Sciatic nerve (tissue), 2 donors: ENCODE measurements at regions not wholly inside any gene's neighbourhood (a gene's known extent, or its start where the extent isn't known, plus 50 kb on each side); places are given as distances from the start of the nearest gene placed in this dataset.

ENCODE experiments used
- ATAC-seq: fragments of 200-7000 bp; cut with Tn5 transposase; one replicate; pipeline ENCODE4 v1.9.1; 2020; ENCODE audit warnings: mild to moderate bottlenecking, moderate library complexity
- DNase-seq: peaks from one replicate; pipeline ENCODE4 v3.0.0-alpha.2; 2020; ENCODE audit warnings: low spot score
- intact Hi-C: fragments of 100-400 bp; cut with DNase I; formaldehyde crosslinking; loops from one replicate; pipeline ENCODE4 v1.14.2; 2022
- donor health status: DM: no; HTN: no; CAD: no.
- donor health status: DM: no; HTN: no; CAD: no.

DNA sequence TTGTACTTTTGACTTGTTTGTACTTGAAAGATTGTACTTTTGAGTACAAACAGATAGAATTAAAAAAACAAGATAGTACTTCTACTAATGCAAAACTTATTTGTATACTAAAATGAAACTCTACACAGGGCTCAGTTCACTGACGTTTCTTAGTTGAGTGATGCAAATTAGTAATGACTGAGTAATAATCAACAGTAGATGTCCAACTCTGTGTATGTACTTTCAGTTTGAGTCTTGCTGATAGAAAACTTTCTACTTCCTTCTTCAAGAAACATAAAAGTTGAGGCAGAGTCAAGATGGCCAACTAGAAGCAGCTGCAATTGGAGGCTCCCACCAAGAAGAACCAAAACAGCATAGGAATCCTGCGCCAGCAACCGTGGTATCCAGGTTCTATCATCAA, 585.0 kb downstream of the NR4A2 start:
- intact Hi-C loops, result no loop called here
- ATAC-seq (no peak), DNase-seq (no peak)

DNA sequence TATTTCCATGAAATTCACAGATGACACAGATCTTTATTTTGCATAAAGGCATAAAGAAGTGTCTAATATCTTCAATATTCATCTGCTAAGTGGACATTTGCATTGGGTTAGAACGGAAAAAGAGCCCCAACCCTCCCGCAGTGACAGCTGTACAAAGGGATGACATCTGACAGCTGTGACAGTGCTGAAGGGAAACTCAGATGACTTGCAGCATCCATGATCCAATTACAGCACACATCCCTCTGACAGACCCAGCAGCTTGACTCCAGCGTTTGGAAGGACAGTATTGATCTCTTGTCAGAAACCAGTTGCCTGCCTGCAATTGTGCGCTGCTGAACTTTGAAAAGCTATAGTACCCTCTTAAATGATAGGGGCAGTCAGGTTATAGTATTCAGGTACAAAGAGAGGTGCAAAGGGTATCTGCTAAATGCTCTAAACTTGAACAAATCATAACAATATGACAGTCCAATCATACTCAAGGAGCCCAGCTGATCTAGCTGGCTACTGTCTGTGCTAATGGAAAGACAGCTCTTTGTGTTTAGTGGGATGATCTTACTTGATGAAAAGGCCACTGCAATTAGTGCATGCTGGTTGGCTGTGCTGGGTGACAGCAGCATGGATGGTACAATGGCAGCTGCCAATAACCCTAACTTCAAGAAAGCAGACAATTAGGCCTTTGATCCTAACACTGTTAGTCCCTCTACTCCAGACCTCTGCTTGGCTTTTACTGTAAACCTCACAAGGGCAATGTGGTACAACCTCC, 599.2 kb downstream of the NR4A2 start:
- DNase-seq (no peak), ATAC-seq (no peak)
- intact Hi-C loops, result no loop called here

DNA sequence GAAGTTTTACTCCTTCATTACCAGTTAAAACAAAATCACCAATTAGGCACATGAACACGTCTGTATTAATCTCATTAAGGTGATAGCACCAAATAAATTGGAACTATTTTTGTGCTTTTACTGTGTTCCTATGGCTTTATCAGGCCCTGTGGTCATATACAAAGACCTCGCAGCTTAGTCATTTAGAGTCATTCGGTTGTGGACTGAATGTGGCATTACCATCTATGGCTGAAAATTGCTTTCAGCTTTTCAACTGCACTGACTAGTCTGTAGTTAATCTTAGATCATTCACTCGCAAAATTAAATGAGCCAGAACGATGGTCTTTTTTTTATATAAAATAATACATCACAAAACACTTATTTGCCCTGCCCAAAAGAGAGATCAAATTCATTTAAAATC, 601.7 kb downstream of the NR4A2 start:
- ATAC-seq (no peak), DNase-seq (no peak)
- intact Hi-C loops, result no loop called here

DNA sequence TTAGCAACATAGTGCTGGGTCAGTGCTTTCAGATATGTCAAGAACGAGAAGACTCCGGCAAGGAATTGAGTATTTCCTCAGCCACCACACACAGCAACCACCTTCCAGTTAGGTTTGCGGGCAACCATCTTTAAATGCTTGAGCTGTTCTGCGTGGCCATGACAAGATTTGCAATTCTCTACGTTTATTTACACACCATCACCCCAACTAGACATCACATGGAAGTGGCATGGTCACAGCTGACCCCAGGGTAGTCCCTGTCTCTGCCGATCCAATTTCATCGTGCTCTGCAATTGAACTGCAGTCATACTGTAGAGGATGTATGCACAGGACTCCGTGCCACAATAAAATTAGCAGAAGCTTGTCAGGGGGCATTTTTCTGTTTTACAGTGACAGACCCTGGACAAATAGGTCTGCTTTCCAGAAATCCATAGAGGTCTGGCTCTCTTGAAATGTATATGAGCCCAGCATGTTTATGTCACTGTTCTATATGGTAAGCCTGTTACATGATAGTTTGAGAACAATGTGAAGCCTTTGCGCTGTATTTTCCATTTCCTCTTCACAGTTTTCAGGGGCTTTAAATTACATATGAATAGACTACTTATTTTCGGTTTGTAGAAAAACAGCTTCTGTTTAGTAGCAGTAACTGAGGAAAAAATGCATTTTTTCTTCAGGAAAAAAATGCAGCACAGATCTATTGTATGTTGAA, 605.2 kb downstream of the NR4A2 start:
- intact Hi-C loops, result no loop called here
- ATAC-seq (no peak), DNase-seq (no peak)

DNA sequence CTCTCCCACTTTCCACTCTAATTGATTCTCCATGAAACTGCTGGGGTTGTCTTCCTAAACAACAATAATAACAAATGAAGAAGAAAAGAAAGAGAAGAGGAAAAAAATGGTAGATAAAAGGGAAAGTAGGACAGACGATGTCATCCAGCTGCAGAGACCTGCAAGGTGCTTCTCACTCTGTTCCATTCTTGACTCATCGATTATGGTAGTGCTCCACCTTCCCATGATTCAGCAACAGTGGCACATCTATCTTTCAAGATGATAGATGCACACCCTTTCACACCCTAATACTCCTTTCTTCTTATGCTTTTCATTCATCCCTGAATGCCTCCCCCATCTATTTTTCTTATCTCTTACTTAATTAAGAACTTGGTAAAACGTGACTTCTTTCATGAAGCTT, 610.2 kb downstream of the NR4A2 start:
- DNase-seq (no peak), ATAC-seq (no peak)
- intact Hi-C loops, result no loop called here

DNA sequence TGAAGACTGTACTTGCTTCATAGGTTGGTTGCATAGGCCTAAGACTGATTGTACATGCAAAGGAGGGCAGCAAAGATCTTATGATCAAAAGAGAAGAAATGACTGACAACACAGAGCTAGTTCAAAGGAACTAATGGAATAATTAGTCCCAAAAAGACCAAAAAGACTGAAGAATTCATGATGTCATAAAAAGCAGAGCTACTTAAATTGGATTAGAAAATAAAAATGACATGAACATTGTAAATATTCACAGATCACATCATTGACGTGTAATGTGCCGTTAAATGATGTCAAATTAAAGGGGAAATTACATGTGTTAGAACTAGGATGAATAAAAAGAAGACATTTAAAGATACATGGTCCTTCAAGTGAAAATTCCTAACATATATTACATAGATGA, 616.8 kb downstream of the NR4A2 start:
- intact Hi-C loops, result no loop called here
- ATAC-seq (no peak), DNase-seq (no peak)

DNA sequence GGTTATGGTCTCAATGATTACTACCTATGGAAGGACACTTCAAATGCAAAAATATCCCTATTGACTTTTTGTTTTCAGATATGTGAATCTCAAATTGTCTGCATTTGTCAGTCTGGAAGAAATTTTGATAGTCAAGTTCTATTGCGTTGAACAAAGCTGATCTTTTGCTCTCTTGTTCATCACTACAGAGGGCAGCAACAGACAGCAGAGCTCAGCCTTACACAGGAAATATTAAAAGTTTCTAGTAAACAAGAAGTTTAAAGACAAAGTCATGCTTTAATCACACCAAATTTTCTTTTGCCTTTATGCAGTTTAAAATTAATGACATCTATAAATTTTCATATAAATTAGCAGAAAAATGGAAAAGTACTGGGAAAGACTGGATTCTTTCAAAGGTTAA, 617.5 kb downstream of the NR4A2 start:
- ATAC-seq (peak; percentile 56), DNase-seq (no peak)
- intact Hi-C loops, result no loop called here

DNA sequence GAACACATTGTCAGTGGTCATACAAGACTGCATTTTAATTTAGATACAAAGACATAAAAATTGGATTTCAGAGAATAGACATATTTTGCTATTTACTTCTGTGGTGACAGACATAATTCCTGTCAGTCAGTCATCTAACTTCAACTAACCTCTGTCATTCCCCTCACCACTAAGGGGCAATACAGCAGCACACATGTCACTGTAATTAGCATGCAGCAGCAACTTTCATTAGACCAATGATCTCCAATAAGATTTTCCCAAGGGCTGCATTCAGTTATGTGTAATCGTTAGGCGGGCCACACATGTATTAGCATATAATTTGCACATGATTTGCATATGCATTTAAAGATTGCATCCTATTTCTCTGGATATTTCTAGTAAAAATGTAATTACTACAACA, 624.5 kb downstream of the NR4A2 start:
- no peak for ATAC-seq
- DNase-seq, result no peak
- intact Hi-C loops, result no loop called here

DNA sequence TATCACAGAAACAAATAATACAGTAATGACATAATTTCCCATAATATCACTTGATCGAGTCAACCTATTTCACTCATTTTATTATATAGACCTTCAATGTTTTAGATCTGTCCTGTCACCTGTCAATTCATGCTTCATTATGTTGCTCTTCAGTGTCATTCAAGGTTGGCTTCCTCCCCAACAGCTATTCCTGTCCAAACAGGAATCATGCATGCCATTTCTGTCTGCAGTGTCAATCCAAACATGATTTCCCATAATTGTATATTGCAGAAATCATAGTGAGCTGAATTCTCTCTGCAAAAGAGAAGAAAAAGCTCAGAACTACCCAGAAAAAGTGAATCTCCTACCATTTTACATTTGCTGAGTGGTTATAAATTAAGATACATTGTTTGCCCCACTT, 628.6 kb downstream of the NR4A2 start:
- ATAC-seq (no peak), DNase-seq (no peak)
- intact Hi-C loops, result no loop called here

DNA sequence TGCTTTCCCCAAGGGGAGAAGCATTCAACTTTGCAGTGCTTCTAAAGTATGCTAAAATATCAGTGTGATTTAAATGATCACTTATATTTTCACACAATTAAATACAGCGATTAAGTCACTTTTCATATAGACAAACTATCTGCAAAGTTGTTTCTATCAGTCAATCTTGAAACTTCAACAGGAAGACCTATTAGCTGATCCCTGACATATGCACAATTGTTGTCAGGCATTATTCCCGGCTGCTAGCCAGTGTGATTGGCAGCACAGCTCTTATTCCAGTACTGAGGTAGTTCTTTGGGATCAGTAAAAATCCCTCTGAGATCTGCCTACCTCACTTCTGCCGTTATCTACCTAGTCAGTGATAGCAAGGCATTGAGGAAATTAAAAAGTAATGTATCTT, 629.5 kb downstream of the NR4A2 start:
- ATAC-seq (no peak), DNase-seq (no peak)
- intact Hi-C loops, result no loop called here

DNA sequence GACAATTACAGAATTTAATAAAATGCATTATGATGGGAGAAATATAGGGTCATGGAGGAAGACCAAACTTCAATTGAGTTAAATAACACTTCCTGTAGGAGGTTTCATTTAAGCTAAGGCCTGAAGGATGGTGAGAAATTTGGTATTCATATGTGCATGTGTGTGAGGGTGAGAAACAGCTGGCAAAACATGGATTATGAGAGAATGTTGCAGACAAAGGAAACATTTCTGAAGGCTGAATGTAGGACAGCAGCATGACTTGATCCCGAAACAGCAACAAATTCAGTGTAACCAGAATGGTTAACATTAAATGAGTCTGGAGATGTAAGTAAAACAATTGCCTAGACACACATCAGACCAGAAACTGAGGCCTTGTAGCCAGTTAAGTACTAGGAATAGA, 630.8 kb downstream of the NR4A2 start:
- DNase-seq, result no peak
- ATAC-seq, result no peak
- intact Hi-C loops, result no loop called here

DNA sequence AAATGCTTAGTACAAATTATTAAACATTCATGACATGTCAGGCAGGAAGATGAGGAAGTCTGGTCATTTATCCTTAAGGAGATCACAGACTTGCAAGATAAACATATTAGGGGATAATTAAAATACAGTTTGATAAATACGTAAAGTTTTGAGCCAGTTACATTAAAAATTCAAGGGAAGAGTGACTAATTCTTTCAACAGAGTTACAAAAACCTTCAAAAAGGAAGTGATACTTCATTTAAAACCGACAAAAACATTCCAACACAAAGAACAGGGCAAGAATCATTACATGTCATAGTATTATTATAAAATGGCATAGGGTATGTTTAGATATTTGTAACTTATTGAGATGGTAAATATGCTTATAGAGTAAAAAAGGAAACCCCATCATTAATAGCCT, 636.0 kb downstream of the NR4A2 start:
- DNase-seq (no peak), ATAC-seq (no peak)
- intact Hi-C loops, result no loop called here

DNA sequence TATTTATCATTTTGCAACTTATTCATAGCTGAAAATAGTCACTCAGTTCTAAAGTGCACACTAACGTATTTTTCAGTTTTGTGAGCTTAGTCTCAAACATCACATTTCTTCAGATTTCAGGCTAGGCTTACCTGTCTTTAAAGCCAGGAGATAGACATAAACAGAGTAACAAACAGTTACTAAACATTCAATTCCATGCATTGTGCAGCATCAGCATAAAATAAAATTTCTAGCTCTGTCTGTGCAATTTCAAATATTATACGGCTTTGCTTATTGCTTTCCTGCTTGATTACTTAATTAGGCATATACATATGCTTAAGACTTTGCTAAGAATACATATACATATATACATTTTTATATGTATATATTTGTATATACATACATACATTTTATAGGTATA, 637.0 kb downstream of the NR4A2 start:
- intact Hi-C loops, result no loop called here
- ATAC-seq (no peak), DNase-seq (no peak)

DNA sequence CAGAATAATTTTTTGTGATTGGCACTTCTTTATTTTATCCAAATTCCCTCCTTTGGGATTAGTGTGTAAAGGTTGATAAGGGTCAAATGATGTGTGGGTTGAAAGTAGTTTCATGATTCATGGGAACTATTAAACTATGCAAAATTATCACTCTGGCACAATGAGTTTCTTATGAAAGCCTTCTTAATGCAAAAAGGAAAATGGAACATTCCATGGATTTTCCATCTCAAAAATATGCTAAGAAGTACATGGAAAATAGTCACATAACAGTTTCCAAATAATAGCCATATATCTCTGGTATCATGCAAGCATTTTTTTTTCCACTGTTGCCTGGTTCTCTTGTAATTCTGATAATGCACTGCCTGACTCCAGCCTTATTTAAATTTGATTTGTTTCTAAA, 639.7 kb downstream of the NR4A2 start:
- intact Hi-C loops, result no loop called here
- ATAC-seq (no peak), DNase-seq (no peak)

DNA sequence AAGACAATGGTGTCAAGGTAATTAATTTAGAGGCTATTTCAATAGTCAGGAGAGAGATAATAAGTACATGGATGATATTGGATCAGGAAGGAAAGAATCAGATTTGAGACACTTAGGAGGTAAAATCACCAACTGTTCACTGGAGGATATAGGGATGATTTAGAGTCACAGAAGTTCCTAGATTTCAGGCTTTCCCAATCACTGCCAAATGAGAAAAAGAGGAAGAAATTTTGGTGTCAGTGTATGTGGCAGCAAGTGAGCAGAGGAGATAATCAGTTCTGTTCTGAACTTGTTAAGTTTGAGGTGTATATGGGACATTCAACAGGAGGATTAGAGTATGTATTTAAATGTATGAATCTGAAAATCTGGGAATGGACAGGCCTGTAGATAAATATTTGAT, 640.4 kb downstream of the NR4A2 start:
- intact Hi-C loops, result no loop called here
- ATAC-seq, result no peak
- DNase-seq, result no peak

DNA sequence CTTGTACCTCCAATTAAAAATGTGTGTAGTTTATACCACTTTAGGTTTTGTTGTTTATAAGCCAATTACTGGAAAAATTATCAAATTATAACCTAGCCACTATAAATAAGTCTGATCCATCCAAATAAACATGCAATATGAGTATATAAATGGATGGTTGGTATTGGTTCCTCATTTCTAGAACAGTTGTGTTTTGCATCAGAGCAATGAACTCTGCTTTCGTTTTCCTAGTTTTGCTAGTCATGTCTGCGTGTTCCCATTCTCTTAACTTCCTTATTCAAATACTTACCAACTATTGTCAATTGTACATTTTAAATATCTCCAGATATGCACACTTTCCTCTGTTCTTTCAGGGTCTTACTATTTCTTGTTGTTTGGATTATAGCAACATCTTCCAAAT, 641.7 kb downstream of the NR4A2 start:
- DNase-seq (no peak), ATAC-seq (peak; percentile 48)
- intact Hi-C loops, result no loop called here

DNA sequence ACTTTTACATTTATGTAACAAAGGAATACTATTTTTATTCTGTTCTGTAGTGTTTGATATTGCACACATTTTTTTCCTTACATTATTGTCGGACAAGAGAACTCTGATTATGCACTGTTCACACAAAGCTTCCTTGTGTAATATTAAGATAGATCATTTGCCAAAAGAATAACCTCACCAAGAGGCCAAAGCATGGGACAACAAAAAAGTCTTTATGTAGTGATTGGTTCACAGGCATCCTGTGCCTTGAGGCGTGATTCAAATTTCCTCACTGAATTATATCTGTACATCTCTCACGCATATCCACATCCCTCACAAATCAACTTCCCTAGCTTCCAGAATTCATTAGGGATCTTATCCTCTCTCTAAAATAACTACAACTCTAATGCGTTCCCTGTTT, 642.7 kb downstream of the NR4A2 start:
- DNase-seq, result no peak
- intact Hi-C loops, result no loop called here
- peak; percentile 59 for ATAC-seq

DNA sequence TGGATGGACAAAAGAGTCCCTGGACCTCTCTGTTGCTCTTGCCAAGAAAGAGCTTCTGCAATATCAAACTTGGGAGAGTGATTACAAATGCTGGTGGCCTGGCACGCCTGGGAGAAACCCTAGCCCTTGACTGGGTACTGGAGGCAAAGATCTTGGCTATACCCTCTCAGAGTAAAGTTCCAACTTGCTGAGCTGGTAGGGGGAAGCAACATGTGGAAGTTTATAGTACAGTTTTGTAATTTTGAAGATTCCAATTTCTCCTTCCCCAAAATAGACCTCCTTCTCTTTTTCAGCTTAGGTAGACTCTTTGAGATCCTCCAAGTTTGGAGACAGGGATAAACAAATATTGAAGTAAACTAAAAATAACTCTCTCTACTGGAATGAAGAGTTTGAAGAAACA, 645.3 kb downstream of the NR4A2 start:
- intact Hi-C loops, result no loop called here
- DNase-seq, result no peak
- ATAC-seq, result no peak

DNA sequence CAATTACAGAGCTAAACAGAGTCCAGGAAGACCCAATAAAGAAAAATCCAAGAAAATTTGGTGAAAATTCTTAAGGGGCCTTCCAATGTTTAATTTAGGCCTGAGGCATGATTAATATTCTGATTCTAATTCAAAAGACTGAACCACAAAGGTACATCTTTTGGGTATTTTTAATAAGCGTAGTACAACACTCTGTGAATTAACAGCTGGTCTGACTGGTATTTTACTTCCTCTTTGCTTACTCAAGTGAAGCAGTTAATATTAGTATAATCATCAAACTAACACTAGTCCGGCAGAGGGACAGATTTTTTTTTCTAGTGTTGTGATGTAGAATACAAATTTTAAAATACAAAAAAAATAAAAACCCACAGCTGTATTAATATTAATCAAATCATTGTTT, 652.9 kb downstream of the NR4A2 start:
- DNase-seq (no peak), ATAC-seq (no peak)
- intact Hi-C loops, result no loop called here

DNA sequence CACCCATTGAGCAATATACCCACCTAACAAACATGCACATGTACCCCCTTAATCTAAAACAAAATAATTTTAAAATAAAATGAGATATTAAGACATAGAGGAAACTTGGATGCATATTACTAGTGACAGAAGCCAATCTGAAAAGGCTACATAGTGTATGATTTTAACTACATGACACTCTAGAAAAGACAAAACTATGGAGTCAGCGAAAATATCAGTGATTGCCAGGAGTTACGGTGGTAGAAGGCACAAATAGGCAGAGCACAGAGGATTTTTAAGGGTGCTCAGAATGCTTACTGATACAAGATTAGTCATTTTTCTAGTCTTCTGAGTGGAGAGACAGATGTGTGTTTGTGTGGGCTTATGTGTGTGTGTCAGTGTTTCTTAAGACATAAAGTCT, 656.6 kb downstream of the NR4A2 start:
- ATAC-seq, result no peak

DNA sequence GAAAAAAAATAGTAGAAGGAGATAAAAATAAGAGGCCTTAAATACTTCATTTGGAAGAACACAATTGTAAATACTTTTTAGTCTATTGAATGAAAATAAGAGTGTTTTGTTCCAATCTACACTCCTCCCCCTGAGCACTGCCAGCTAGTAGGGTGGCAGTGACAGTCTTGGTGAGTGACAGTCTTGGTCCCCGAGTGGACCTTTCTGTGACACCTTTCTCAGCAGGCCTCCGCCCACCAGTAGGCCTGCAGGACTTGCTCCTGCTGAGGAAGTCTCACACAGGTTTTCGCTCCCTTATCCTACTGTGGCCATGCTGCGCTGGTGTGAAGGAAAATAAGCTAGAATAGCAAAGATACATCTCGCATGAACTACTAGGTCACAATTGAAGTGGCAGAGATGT, 666.8 kb downstream of the NR4A2 start:
- no peak for DNase-seq
- no peak for ATAC-seq
- intact Hi-C loops, result no loop called here

More for the DNA sequence above, 656.6 kb downstream of the NR4A2 start:
- no peak for DNase-seq
- intact Hi-C loops, result no loop called here
